Endothelial cell of umbilical vein (primary cell): ENCODE measurements at regions not wholly inside any gene's neighbourhood (a gene's known extent, or its start where the extent isn't known, plus 50 kb on each side); places are given as distances from the start of the nearest gene placed in this dataset.

Source experiments
- EZH2 ChIP-seq: IDR thresholded peaks from 2 replicates; pipeline ENCODE4 v1.6.1; 2012; ENCODE audit warnings: borderline replicate concordance, low read depth, mild to moderate bottlenecking, moderate library complexity, low read length, inconsistent platforms; ENCODE audit not compliant: severe bottlenecking
- JUN ChIP-seq: IDR thresholded peaks from 2 replicates; pipeline ENCODE4 v1.6.1; 2011; ENCODE audit warnings: borderline replicate concordance, low read depth; ENCODE audit not compliant: insufficient read length, insufficient read depth
- POLR2A ChIP-seq: IDR thresholded peaks from 2 replicates; pipeline ENCODE4 v1.6.1; 2012; ENCODE audit warnings: low read depth, mild to moderate bottlenecking, control low read depth, low read length
- POLR2AphosphoS5 ChIP-seq: IDR thresholded peaks from 2 replicates; pipeline ENCODE4 v1.6.1; 2012; ENCODE audit warnings: low read depth, mild to moderate bottlenecking, control low read depth, low read length, moderate library complexity; ENCODE audit not compliant: insufficient read depth
- TF ChIP-seq, protein P1 (sequence below), 2 donors: IDR thresholded peaks; 1 replicate in 1 of 2; 2 replicates in 1 of 2; pipeline ENCODE4 v1.5.1; 2011; ENCODE audit warnings: low read length in 2 of 2, mild to moderate bottlenecking in 2 of 2, moderate library complexity in 2 of 2, control low read depth in 1 of 2, inconsistent platforms in 1 of 2, low read depth in 1 of 2; ENCODE audit not compliant: insufficient read depth in 1 of 2; ENCODE audit errors: extremely low read depth in 1 of 2
- TF ChIP-seq, protein P2 (sequence below): IDR thresholded peaks from 2 replicates; pipeline ENCODE4 v1.6.1; 2011; ENCODE audit not compliant: insufficient read depth, insufficient read length

DNA sequence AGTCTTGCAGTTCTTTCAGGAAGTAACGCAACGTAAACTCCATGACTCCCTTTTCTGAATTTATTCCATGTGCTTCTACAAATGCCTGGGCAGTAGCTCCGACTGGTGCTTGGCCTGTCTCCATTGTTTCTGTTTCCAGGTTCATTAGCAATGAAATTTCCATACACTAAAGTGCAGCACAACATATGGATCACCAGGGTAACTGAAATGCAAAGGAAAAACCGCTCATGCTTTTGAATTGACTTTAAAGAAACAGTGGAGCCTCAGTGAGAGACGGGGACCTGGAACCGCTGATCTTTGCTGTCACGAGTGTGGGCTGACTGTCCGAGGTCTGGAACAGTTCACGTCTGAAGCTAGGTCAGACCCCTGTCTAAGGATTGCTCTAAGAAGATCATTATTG is 126.5 kb upstream of the IGFBP3 start:
- TF ChIP-seq JUN, result no peak
- TF ChIP-seq, protein P1, sequence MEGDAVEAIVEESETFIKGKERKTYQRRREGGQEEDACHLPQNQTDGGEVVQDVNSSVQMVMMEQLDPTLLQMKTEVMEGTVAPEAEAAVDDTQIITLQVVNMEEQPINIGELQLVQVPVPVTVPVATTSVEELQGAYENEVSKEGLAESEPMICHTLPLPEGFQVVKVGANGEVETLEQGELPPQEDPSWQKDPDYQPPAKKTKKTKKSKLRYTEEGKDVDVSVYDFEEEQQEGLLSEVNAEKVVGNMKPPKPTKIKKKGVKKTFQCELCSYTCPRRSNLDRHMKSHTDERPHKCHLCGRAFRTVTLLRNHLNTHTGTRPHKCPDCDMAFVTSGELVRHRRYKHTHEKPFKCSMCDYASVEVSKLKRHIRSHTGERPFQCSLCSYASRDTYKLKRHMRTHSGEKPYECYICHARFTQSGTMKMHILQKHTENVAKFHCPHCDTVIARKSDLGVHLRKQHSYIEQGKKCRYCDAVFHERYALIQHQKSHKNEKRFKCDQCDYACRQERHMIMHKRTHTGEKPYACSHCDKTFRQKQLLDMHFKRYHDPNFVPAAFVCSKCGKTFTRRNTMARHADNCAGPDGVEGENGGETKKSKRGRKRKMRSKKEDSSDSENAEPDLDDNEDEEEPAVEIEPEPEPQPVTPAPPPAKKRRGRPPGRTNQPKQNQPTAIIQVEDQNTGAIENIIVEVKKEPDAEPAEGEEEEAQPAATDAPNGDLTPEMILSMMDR (IDR thresholded peaks at IDR 0.05; ENCODE audit: extremely low read depth in 1 of 2, insufficient read depth in 1 of 2, low read depth in 1 of 2, low read length in 2 of 2), result no peak
- TF ChIP-seq POLR2AphosphoS5, result no peak
- TF ChIP-seq EZH2, result no peak
- TF ChIP-seq POLR2A, result no peak
- TF ChIP-seq, protein P2, sequence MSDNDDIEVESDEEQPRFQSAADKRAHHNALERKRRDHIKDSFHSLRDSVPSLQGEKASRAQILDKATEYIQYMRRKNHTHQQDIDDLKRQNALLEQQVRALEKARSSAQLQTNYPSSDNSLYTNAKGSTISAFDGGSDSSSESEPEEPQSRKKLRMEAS, result no peak
